Mesendoderm (in vitro differentiated cells): ENCODE measurements at regions not wholly inside any gene's neighbourhood (a gene's known extent, or its start where the extent isn't known, plus 50 kb on each side); places are given as distances from the start of the nearest gene placed in this dataset. TPM values are rescaled to one million over a fixed set of nuclear protein-coding genes. Genes with fewer than 3 reads are reported as not detected.

Experiments used
- DNase-seq: peaks from one replicate; pipeline ENCODE4 v3.0.0; 2013
- H2AK5ac ChIP-seq: 2 replicates; pipeline ENCODE4 v1.6.1; 2013; ENCODE audit warnings: low read length, inconsistent platforms
- H2BK120ac ChIP-seq: 2 replicates; pipeline ENCODE4 v1.6.1; 2013; ENCODE audit warnings: low read depth, mild to moderate bottlenecking, low read length, moderate library complexity, mixed read lengths
- H2BK15ac ChIP-seq: replicated peaks from 2 replicates; pipeline ENCODE4 v1.6.1; 2013; ENCODE audit warnings: low read depth, mild to moderate bottlenecking, moderate library complexity
- H2BK5ac ChIP-seq: 2 replicates; pipeline ENCODE4 v1.6.1; 2013; ENCODE audit warnings: low read length, inconsistent platforms
- H3K18ac ChIP-seq: 2 replicates; pipeline ENCODE4 v1.6.1; 2013; ENCODE audit warnings: mild to moderate bottlenecking, low read length, mixed read lengths
- H3K23ac ChIP-seq: one replicate; pipeline ENCODE4 v1.6.1; 2013; ENCODE audit warnings: low read length
- H3K27ac ChIP-seq: 2 replicates; pipeline ENCODE4 v1.5.1; 2013; ENCODE audit warnings: low read depth, mild to moderate bottlenecking, inconsistent platforms, low read length, moderate library complexity
- H3K27me3 ChIP-seq: 2 replicates; pipeline ENCODE4 v1.6.1; 2013; ENCODE audit warnings: low read length, control low read depth, mild to moderate bottlenecking, inconsistent platforms; ENCODE audit not compliant: insufficient read depth, poor library complexity
- H3K36me3 ChIP-seq: 2 replicates; pipeline ENCODE4 v1.6.1; 2013; ENCODE audit warnings: low read length, inconsistent platforms; ENCODE audit not compliant: control insufficient read depth, insufficient read depth
- H3K4ac ChIP-seq: one replicate; pipeline ENCODE4 v1.6.1; 2013; ENCODE audit warnings: low read depth, mild to moderate bottlenecking, low read length, moderate library complexity
- H3K4me1 ChIP-seq: 2 replicates; pipeline ENCODE4 v1.6.1; 2013; ENCODE audit warnings: low read depth, low read length, inconsistent platforms; ENCODE audit not compliant: control insufficient read depth
- H3K4me2 ChIP-seq: 2 replicates; pipeline ENCODE4 v1.6.1; 2013; ENCODE audit warnings: low read length
- H3K4me3 ChIP-seq: 2 replicates; pipeline ENCODE4 v1.5.1; 2013; ENCODE audit warnings: mild to moderate bottlenecking, low read length
- H3K56ac ChIP-seq: one replicate; pipeline ENCODE4 v1.6.1; 2013; ENCODE audit warnings: low read length
- H3K79me1 ChIP-seq: 2 replicates; pipeline ENCODE4 v1.6.1; 2013; ENCODE audit warnings: low read length, inconsistent platforms
- H3K79me2 ChIP-seq: 2 replicates; pipeline ENCODE4 v1.6.1; 2013; ENCODE audit warnings: mild to moderate bottlenecking, low read length; ENCODE audit not compliant: control insufficient read depth, insufficient read depth
- H3K9ac ChIP-seq: 2 replicates; pipeline ENCODE4 v1.6.1; 2013; ENCODE audit warnings: low read length, inconsistent platforms
- H4K5ac ChIP-seq: one replicate; pipeline ENCODE4 v1.6.1; 2013; ENCODE audit warnings: low read length
- H4K8ac ChIP-seq: one replicate; pipeline ENCODE4 v1.6.1; 2013; ENCODE audit warnings: low read depth, mild to moderate bottlenecking, control low read depth, low read length, moderate library complexity
- WGBS: extraction: QIAGEN DNeasy Blood & Tissue Kit; methylation state at CpG from one replicate; pipeline ENCODE4 v1.1.7; 2013; ENCODE audit warnings: low lambda C conversion rate, missing lambda C conversion rate; ENCODE audit not compliant: insufficient coverage; ENCODE audit errors: extremely low coverage; 5-methylcytosine and 5-hydroxymethylcytosine counted together
- small RNA-seq: library from polyadenylated mRNA; stranded (forward); fragments of <200 nt; extraction: miRNeasy Mini kit (QIAGEN cat#:217004); gene quantifications from one replicate; pipeline ENCODE3, GENCODE V24; 2013; ENCODE audit not compliant: insufficient read depth

DNA sequence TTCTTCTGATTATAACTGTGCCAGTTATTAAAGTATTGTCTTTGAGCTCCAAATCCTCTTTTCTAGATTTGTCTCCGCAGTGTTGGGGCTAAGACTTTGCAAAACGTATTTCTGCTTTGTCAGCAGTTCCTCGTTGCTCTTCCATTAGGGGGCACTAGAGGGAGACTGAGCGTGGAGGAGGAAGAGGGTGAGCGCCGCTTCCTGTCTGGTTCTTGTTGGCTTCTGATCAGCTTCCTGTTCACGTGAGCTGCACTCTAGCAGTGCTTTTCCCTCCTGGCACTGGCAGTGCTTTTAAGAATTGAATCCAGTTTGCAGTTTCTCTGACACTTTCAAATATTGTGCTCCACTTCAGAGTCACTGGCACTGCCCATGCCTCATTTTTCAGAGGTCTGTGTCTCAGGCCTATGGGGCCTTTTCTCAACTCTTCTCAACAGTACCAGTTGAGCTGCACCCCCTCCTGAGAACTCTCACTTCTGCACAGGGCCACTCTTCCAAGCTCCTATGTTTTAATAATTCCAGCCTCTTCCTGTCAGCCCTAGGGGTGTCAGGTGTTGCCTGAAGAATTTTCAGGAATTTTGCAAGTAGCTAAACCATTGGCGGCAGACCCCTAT, 54.4 kb upstream of the LCORL start:
- no CpG with 5 or more reads among the region's 8 CpGs for WGBS
- no peaks in the 10 kb centered on the region for H3K36me3 ChIP-seq
- DNase-seq = peak; percentile 64

DNA sequence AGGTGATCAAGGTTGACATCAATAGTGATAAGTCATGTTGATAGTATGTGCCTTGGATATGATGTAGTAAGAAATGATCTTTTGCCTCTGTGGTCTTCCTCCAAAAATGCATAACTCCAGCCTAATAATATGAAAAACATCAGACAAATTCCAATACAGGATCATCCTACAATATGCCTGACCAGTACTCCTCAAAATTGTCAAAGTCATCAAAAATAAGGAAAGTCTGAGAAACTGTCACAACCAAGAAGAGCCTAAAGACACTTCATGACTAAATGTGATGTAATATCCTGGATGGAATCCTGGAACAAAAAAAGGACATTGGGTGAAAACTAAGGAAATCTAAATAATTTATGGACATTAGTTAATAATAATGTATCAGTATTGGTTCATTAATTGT, 50.3 kb upstream of the LCORL start:
- DNase-seq = no peak
- Histone ChIP-seq H4K5ac (no peak overlapping the region), H3K4me1 (no peaks in the 10 kb centered on the region), H3K4me3 (no peak overlapping the region), H3K56ac (no peak overlapping the region), H3K27me3 (no peaks in the 10 kb centered on the region), H2BK120ac (no peak overlapping the region), H3K23ac (no peak overlapping the region), H2BK15ac (no peak overlapping the region), H3K18ac (no peak overlapping the region), H3K27ac (no peak overlapping the region), H4K8ac (no peak overlapping the region), H3K4me2 (no peak overlapping the region), H2BK5ac (no peak overlapping the region), H3K79me1 (no peaks in the 10 kb centered on the region), H3K36me3 (no peaks in the 10 kb centered on the region), H3K79me2 (no peaks in the 10 kb centered on the region), H2AK5ac (no peak overlapping the region), H3K4ac (no peak overlapping the region), H3K9ac (no peak overlapping the region)

More for the DNA sequence above, 54.4 kb upstream of the LCORL start:
- Histone ChIP-seq H3K9ac (no peak overlapping the region), H3K23ac (no peak overlapping the region), H3K18ac (no peak overlapping the region), H3K79me1 (no peaks in the 10 kb centered on the region), H4K8ac (no peak overlapping the region), H3K4me3 (no peak overlapping the region), H3K4ac (no peak overlapping the region), H2AK5ac (no peak overlapping the region), H3K27me3 (no peaks in the 10 kb centered on the region), H3K56ac (no peak overlapping the region), H3K4me2 (no peak overlapping the region), H2BK120ac (no peak overlapping the region), H2BK15ac (no peak overlapping the region), H3K4me1 (no peaks in the 10 kb centered on the region), H2BK5ac (no peak overlapping the region), H4K5ac (peak overlapping the region; percentile 33), H3K27ac (no peak overlapping the region), H3K79me2 (no peaks in the 10 kb centered on the region)

Small RNAs in the stretch of these regions (small RNA-seq; reads per million reads assigned to genes)
- not detected for gene RNA5SP157
